ENCODE measurements at regions not wholly inside any gene's neighbourhood (a gene's known extent, or its start where the extent isn't known, plus 50 kb on each side); places are given as distances from the start of the nearest gene placed in this dataset.

GRCh38 chr3:44031387-44032380 lies 210.0 kb upstream of the TOPAZ1 start:
- Mint-ChIP-seq H3K4me1 (peaks cover 28% of the 10 kb centered on the region), H3K4me3 (no peak overlapping the region), H3K27me3 (ENCODE audit: insufficient read depth, low read depth, poor library complexity) (no peaks in the 10 kb centered on the region), H3K36me3 (ENCODE audit: low read depth) (no peaks in the 10 kb centered on the region), H3K9me3 (no peaks in the 10 kb centered on the region), H3K27ac (no peak overlapping the region)
- no peaks in the 10 kb centered on the region; the same call in 1 of the 2 replicates for H4K20me1 ChIP-seq (replicated peaks; ENCODE audit: insufficient read depth)
- no peak overlapping the region for H2AFZ ChIP-seq
- H3F3A ChIP-seq (replicated peaks; ENCODE audit: low read depth) = no peaks in the 10 kb centered on the region
- H3K4me3 ChIP-seq = no peak overlapping the region
- H3K9me2 ChIP-seq (ENCODE audit: insufficient read depth) = no peaks in the 10 kb centered on the region
- H3K4me1 ChIP-seq (ENCODE audit: insufficient read depth) = peaks cover 10% of the 10 kb centered on the region; the same call in 1 of the 2 replicates
- no peak overlapping the region for H3K4me2 ChIP-seq
- DNase-seq (ENCODE audit: low spot score) (no peak), ATAC-seq (no peak; the same call in 2 of the 3 replicates)
- H3K36me3 ChIP-seq (ENCODE audit: insufficient read depth) = no peaks in the 10 kb centered on the region
- H3K79me2 ChIP-seq (replicated peaks; ENCODE audit: insufficient read depth) = no peaks in the 10 kb centered on the region
- H3K27ac ChIP-seq (ENCODE audit: low read depth) = 0 out of 2 replicates have a peak overlapping the region, but pooled peaks have one; percentile 14
- H3K27me3 ChIP-seq (ENCODE audit: insufficient read depth) = no peaks in the 10 kb centered on the region
- TF ChIP-seq EZH2phosphoT487 (IDR thresholded peaks at IDR 0.05; ENCODE audit: unreplicated experiment) = no peak
- TF ChIP-seq JUNB (IDR thresholded peaks at IDR 0.05; ENCODE audit: unreplicated experiment) = no peak
- TF ChIP-seq NANOG (IDR thresholded peaks at IDR 0.05; ENCODE audit: borderline replicate concordance) = no peak
- TF ChIP-seq ETS1 (IDR thresholded peaks at IDR 0.05) = no peak

GRCh38 chr3:44032487-44032886 lies 209.2 kb upstream of the TOPAZ1 start:
- Mint-ChIP-seq H3K27me3 (ENCODE audit: insufficient read depth, low read depth, poor library complexity) (no peaks in the 10 kb centered on the region), H3K4me3 (no peak overlapping the region), H3K27ac (no peak overlapping the region), H3K36me3 (ENCODE audit: low read depth) (no peaks in the 10 kb centered on the region), H3K9me3 (no peaks in the 10 kb centered on the region), H3K4me1 (peaks cover 23% of the 10 kb centered on the region)
- peaks cover 10% of the 10 kb centered on the region; the same call in 1 of the 2 replicates for H3K4me1 ChIP-seq (ENCODE audit: insufficient read depth)
- no peak overlapping the region for H3K27ac ChIP-seq (ENCODE audit: low read depth)
- H3K79me2 ChIP-seq (replicated peaks; ENCODE audit: insufficient read depth) = no peaks in the 10 kb centered on the region
- no peaks in the 10 kb centered on the region; the same call in 1 of the 2 replicates for H4K20me1 ChIP-seq (replicated peaks; ENCODE audit: insufficient read depth)
- H2AFZ ChIP-seq = no peak overlapping the region
- no peaks in the 10 kb centered on the region for H3K36me3 ChIP-seq (ENCODE audit: insufficient read depth)
- ATAC-seq = peak; percentile 75
- H3K9me2 ChIP-seq (ENCODE audit: insufficient read depth) = no peaks in the 10 kb centered on the region
- H3F3A ChIP-seq (replicated peaks; ENCODE audit: low read depth) = no peaks in the 10 kb centered on the region
- no peak overlapping the region for H3K4me2 ChIP-seq
- H3K27me3 ChIP-seq (ENCODE audit: insufficient read depth) = no peaks in the 10 kb centered on the region
- no peak for TF ChIP-seq ETS1 (IDR thresholded peaks at IDR 0.05)
- TF ChIP-seq JUNB (IDR thresholded peaks at IDR 0.05; ENCODE audit: unreplicated experiment) = no peak
- TF ChIP-seq STAT1 (IDR thresholded peaks at IDR 0.05; ENCODE audit: unreplicated experiment) = no peak
- TF ChIP-seq NANOG (IDR thresholded peaks at IDR 0.05; ENCODE audit: borderline replicate concordance) = no peak
- TF ChIP-seq, protein P1, sequence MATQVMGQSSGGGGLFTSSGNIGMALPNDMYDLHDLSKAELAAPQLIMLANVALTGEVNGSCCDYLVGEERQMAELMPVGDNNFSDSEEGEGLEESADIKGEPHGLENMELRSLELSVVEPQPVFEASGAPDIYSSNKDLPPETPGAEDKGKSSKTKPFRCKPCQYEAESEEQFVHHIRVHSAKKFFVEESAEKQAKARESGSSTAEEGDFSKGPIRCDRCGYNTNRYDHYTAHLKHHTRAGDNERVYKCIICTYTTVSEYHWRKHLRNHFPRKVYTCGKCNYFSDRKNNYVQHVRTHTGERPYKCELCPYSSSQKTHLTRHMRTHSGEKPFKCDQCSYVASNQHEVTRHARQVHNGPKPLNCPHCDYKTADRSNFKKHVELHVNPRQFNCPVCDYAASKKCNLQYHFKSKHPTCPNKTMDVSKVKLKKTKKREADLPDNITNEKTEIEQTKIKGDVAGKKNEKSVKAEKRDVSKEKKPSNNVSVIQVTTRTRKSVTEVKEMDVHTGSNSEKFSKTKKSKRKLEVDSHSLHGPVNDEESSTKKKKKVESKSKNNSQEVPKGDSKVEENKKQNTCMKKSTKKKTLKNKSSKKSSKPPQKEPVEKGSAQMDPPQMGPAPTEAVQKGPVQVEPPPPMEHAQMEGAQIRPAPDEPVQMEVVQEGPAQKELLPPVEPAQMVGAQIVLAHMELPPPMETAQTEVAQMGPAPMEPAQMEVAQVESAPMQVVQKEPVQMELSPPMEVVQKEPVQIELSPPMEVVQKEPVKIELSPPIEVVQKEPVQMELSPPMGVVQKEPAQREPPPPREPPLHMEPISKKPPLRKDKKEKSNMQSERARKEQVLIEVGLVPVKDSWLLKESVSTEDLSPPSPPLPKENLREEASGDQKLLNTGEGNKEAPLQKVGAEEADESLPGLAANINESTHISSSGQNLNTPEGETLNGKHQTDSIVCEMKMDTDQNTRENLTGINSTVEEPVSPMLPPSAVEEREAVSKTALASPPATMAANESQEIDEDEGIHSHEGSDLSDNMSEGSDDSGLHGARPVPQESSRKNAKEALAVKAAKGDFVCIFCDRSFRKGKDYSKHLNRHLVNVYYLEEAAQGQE (IDR thresholded peaks at IDR 0.05; ENCODE audit: unreplicated experiment) = no peak
- TF ChIP-seq EZH2 (IDR thresholded peaks at IDR 0.05; ENCODE audit: low read depth, unreplicated experiment) = no peak
- no peak for TF ChIP-seq CREB1 (CRISPR knock-in tag; IDR thresholded peaks at IDR 0.05; ENCODE audit: low read depth)
- DNase-seq (ENCODE audit: low spot score) = peak; percentile 31
- H3K4me3 ChIP-seq = no peak overlapping the region
